ENCODE measurements at regions not wholly inside any gene's neighbourhood (a gene's known extent, or its start where the extent isn't known, plus 50 kb on each side); places are given as distances from the start of the nearest gene placed in this dataset.

DNA sequence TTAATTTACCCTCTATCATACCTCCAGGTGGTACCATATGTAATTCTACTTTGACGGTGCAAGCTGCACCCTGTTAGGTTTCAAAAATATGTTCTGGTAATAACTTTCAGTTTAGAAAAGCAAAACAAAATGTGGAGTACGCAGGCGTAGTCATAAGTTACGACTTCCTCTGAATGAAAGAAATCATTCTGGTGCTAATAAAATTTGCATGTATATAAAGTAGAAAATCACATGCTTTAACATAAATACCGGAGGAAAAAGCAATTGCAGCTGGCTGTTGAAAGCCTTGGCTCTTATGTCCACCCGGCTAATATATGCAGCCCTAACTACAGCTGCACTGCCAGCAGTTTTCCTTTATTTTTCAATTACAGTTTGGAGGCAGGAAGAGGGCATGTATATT lies 65.2 kb upstream of the TMPRSS15 start:
- Histone ChIP-seq H3K79me2 (ENCODE audit: insufficient read depth, low read depth, low read length) (no peaks in the 10 kb centered on the region; the same call in 1 of the 2 replicates), H3K4me3 (ENCODE audit: low read depth, low read length, poor library complexity, severe bottlenecking) (no peak overlapping the region), H3K4me1 (ENCODE audit: insufficient read depth, low read length, poor library complexity, severe bottlenecking) (peaks cover 20% of the 10 kb centered on the region), H3K4me2 (ENCODE audit: low read length) (no peak overlapping the region), H3K9me2 (ENCODE audit: insufficient read depth, low read length) (no peaks in the 10 kb centered on the region), H3K9me3 (ENCODE audit: low read length) (peaks cover 11% of the 10 kb centered on the region; the same call in 1 of the 2 replicates), H3K27ac (ENCODE audit: low read depth, low read length, poor library complexity, severe bottlenecking) (no peak overlapping the region), H4K20me1 (ENCODE audit: insufficient read depth, low read length) (no peaks in the 10 kb centered on the region), H2AFZ (ENCODE audit: low read length) (peak overlapping the region; percentile 73; the same call in 1 of the 2 replicates), H3K36me3 (ENCODE audit: insufficient read depth, low read length) (no peaks in the 10 kb centered on the region)
- no peak for DNase-seq (ENCODE audit: low spot score)
- POLR2A ChIA-PET, result interaction anchor here (0.5 to 1.6 kb wide), 3 partner anchors 19 to 28 kb away, joined by 3 to 5 read pairs (median 4); no protein-coding TSS in a partner anchor
- CTCF ChIA-PET (ENCODE audit: unreplicated experiment), result no interaction called here
- intact Hi-C loops (cut with micrococcal nuclease; ENCODE audit: unreplicated experiment), result loop anchor here (10.0 kb wide), 1 partner anchor 1044 kb away; no protein-coding TSS in a partner anchor
- BruUV-seq (replicated peaks), result no TSS peak
- no peak for TF ChIP-seq EZH2phosphoT487 (IDR thresholded peaks at IDR 0.05; ENCODE audit: borderline replicate concordance, low read depth, low read length)
- TF ChIP-seq, protein P1, sequence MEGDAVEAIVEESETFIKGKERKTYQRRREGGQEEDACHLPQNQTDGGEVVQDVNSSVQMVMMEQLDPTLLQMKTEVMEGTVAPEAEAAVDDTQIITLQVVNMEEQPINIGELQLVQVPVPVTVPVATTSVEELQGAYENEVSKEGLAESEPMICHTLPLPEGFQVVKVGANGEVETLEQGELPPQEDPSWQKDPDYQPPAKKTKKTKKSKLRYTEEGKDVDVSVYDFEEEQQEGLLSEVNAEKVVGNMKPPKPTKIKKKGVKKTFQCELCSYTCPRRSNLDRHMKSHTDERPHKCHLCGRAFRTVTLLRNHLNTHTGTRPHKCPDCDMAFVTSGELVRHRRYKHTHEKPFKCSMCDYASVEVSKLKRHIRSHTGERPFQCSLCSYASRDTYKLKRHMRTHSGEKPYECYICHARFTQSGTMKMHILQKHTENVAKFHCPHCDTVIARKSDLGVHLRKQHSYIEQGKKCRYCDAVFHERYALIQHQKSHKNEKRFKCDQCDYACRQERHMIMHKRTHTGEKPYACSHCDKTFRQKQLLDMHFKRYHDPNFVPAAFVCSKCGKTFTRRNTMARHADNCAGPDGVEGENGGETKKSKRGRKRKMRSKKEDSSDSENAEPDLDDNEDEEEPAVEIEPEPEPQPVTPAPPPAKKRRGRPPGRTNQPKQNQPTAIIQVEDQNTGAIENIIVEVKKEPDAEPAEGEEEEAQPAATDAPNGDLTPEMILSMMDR (conservative IDR thresholded peaks at IDR 0.05; ENCODE audit: low read length), result no peak

DNA sequence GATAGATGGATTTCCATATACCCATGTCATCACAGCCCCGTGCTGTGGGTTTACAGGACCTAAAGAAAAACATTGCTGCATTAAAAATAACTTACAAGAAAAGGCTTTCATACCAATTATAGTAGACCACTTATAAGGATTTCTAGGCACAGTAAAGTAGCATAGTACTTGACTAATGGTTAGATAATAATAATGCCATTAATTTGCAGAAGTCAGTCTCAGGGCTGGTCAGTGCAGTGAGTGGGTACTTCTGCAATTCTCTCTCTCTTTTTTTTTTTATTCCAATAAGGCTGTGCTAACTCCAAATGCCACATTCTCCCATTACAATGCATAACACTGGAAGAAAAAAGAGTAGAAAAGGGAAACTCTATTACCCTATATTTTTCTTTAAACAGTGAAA lies 73.1 kb upstream of the TMPRSS15 start:
- Histone ChIP-seq H3K36me3 (ENCODE audit: insufficient read depth, low read length) (no peaks in the 10 kb centered on the region), H3K9me3 (ENCODE audit: low read length) (peaks cover 19% of the 10 kb centered on the region; the same call in 1 of the 2 replicates), H3K4me1 (ENCODE audit: insufficient read depth, low read length, poor library complexity, severe bottlenecking) (no peaks in the 10 kb centered on the region), H3K79me2 (ENCODE audit: insufficient read depth, low read depth, low read length) (no peaks in the 10 kb centered on the region), H3K4me3 (ENCODE audit: low read depth, low read length, poor library complexity, severe bottlenecking) (no peak overlapping the region), H3K4me2 (ENCODE audit: low read length) (no peak overlapping the region), H3K27ac (ENCODE audit: low read depth, low read length, poor library complexity, severe bottlenecking) (no peak overlapping the region), H2AFZ (ENCODE audit: low read length) (peak overlapping the region; percentile 21; the same call in 1 of the 2 replicates), H3K9me2 (ENCODE audit: insufficient read depth, low read length) (no peaks in the 10 kb centered on the region), H4K20me1 (ENCODE audit: insufficient read depth, low read length) (no peaks in the 10 kb centered on the region)
- ChIA-PET POLR2A (interaction anchor here (0.8 to 1.2 kb wide), 3 partner anchors 9 to 80 kb away, joined by 3 to 5 read pairs (median 5); no protein-coding TSS in a partner anchor), CTCF (ENCODE audit: unreplicated experiment) (no interaction called here)
- no TSS peak for BruUV-seq (replicated peaks)
- no peak for TF ChIP-seq EZH2phosphoT487 (IDR thresholded peaks at IDR 0.05; ENCODE audit: borderline replicate concordance, low read depth, low read length)
- TF ChIP-seq, protein P1 (conservative IDR thresholded peaks at IDR 0.05; ENCODE audit: low read length), result no peak
- intact Hi-C loops (cut with micrococcal nuclease; ENCODE audit: unreplicated experiment), result no loop called here
- no peak for DNase-seq (ENCODE audit: low spot score)

DNA sequence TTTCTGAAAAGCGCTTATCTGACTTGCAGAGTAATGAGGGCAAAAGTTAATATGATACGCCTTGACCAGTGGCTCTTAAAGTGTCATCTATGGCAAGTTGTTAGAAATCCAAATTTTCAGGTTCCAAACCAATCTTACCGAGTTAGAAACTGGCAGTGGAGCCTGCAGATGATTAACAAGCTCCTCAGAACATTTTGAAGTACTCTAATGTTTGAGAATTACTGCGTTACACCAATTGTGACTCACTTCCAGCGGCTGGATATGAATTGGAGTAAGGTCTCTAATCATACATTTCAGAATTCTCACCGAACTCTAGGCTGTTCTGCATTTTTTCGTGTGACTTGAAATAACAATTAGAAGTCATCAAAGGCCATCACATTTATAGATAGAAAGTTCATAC lies 73.5 kb upstream of the TMPRSS15 start:
- Histone ChIP-seq H3K4me3 (ENCODE audit: low read depth, low read length, poor library complexity, severe bottlenecking) (no peak overlapping the region), H3K9me3 (ENCODE audit: low read length) (peaks cover 19% of the 10 kb centered on the region; the same call in 1 of the 2 replicates), H2AFZ (ENCODE audit: low read length) (peak overlapping the region; percentile 21; the same call in 1 of the 2 replicates), H3K36me3 (ENCODE audit: insufficient read depth, low read length) (no peaks in the 10 kb centered on the region), H3K9me2 (ENCODE audit: insufficient read depth, low read length) (no peaks in the 10 kb centered on the region), H3K27ac (ENCODE audit: low read depth, low read length, poor library complexity, severe bottlenecking) (no peak overlapping the region), H3K4me1 (ENCODE audit: insufficient read depth, low read length, poor library complexity, severe bottlenecking) (no peaks in the 10 kb centered on the region), H3K79me2 (ENCODE audit: insufficient read depth, low read depth, low read length) (no peaks in the 10 kb centered on the region), H3K4me2 (ENCODE audit: low read length) (no peak overlapping the region), H4K20me1 (ENCODE audit: insufficient read depth, low read length) (no peaks in the 10 kb centered on the region)
- DNase-seq (ENCODE audit: low spot score), result no peak
- intact Hi-C loops (cut with micrococcal nuclease; ENCODE audit: unreplicated experiment), result no loop called here
- ChIA-PET POLR2A (interaction anchor here (0.6 to 0.8 kb wide), 2 partner anchors 55 to 148 kb away, joined by 3 read pairs; no protein-coding TSS in a partner anchor), CTCF (ENCODE audit: unreplicated experiment) (interaction anchor here (0.6 kb wide), 1 partner anchor 34 kb away, joined by 4 read pairs; no protein-coding TSS in a partner anchor)
- BruUV-seq (replicated peaks), result no TSS peak
- TF ChIP-seq, protein P1 (conservative IDR thresholded peaks at IDR 0.05; ENCODE audit: low read length), result no peak
- no peak for TF ChIP-seq EZH2phosphoT487 (IDR thresholded peaks at IDR 0.05; ENCODE audit: borderline replicate concordance, low read depth, low read length)

All from OCI-LY7 (cell line).